ENCODE measurements at regions not wholly inside any gene's neighbourhood (a gene's known extent, or its start where the extent isn't known, plus 50 kb on each side); places are given as distances from the start of the nearest gene placed in this dataset.

DNA sequence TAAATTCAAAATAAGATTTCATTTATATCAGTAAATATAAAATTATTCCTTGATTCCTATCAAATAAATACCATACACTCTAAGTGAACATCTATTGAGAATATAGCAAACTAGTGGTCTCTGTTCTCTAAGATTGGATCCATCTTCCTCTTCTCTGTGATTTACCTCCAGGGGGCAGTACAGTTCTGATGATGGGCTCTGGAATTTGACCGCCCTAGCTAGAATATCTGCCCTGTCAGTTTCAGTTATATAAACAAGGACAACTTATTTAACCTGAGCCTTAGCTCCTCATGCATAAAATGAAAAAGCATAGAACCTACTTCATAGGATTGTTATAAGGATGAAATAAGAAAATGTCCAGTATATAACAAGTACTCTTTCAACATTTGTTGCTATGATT is 171.1 kb upstream of the CCDC54 start:
- TF ChIP-seq, protein P1, sequence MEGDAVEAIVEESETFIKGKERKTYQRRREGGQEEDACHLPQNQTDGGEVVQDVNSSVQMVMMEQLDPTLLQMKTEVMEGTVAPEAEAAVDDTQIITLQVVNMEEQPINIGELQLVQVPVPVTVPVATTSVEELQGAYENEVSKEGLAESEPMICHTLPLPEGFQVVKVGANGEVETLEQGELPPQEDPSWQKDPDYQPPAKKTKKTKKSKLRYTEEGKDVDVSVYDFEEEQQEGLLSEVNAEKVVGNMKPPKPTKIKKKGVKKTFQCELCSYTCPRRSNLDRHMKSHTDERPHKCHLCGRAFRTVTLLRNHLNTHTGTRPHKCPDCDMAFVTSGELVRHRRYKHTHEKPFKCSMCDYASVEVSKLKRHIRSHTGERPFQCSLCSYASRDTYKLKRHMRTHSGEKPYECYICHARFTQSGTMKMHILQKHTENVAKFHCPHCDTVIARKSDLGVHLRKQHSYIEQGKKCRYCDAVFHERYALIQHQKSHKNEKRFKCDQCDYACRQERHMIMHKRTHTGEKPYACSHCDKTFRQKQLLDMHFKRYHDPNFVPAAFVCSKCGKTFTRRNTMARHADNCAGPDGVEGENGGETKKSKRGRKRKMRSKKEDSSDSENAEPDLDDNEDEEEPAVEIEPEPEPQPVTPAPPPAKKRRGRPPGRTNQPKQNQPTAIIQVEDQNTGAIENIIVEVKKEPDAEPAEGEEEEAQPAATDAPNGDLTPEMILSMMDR (IDR thresholded peaks at IDR 0.05) = peak in 4 of 6 experiments; percentile 31 to 51 (median 47)
- TF ChIP-seq POLR2A (IDR thresholded peaks at IDR 0.05) = no peak

Data from Peyer's patch (tissue), 4 donors.